HCT116 (cell line): ENCODE measurements at regions not wholly inside any gene's neighbourhood (a gene's known extent, or its start where the extent isn't known, plus 50 kb on each side); places are given as distances from the start of the nearest gene placed in this dataset.

ENCODE experiments used
- ATAC-seq: fragments of 200-7000 bp; cut with Tn5 transposase; 2 replicates; pipeline ENCODE4 v1.9.1; 2020; ENCODE audit warnings: mild to moderate bottlenecking, moderate library complexity
- BruUV-seq: library from RNA; stranded (reverse); fragments of 400-500 nt; replicated peaks from 2 replicates; lab custom pipeline; 2021; lab: Mats Ljungman, UMichigan
- CTCF ChIA-PET: fragments of 300-600 bp; sonication (Branson Sonifier 250); formaldehyde crosslinking; loops from one replicate; lab custom pipeline; 2021; ENCODE audit warnings: antibody characterized with exemption; lab: Charles Lee
- POLR2A ChIA-PET: fragments of 300-600, 350-600 bp; sonication (Branson Sonifier 250); formaldehyde crosslinking; loops from one replicate; lab custom pipeline; 2021; ENCODE audit warnings: antibody characterized with exemption; lab: Charles Lee
- RAD21 ChIA-PET, 2 experiments: fragments of 300-600 bp; sonication (Branson Sonifier 250); formaldehyde crosslinking; loops; one replicate each; lab custom pipeline; 2023; ENCODE audit warnings: low total read pairs in 2 of 2; ENCODE audit not compliant: uncharacterized antibody in 2 of 2, unreplicated experiment in 2 of 2, low non-redundant PET in 1 of 2; lab: Charles Lee
- DNase-seq: peaks from one replicate; pipeline ENCODE4 v3.0.0-alpha.2; 2010; ENCODE audit warnings: low read depth, low spot score
- H2AFZ ChIP-seq: fragments of 200-600 bp; shearing (Covaris generic), sonication (generic); 2 replicates; pipeline ENCODE4 v1.6.1; 2017; ENCODE audit warnings: low read depth, mixed run types, mixed read lengths, antibody characterized with exemption, low read length; ENCODE audit not compliant: poor library complexity, severe bottlenecking
- H3K27ac ChIP-seq: 2 replicates; pipeline ENCODE4 v1.5.1; 2012; ENCODE audit warnings: low read depth, low read length
- H3K27me3 ChIP-seq: fragments of 200-600 bp; sonication (generic); 2 replicates; pipeline ENCODE4 v1.6.1; 2016; ENCODE audit warnings: mixed run types, low read length, mixed read lengths; ENCODE audit not compliant: insufficient read depth
- H3K36me3 ChIP-seq, 2 experiments: fragments of 200-500 bp in 1 of 2; fragments of 200-600 bp in 1 of 2; sonication (Bioruptor generic) in 1 of 2; sonication (generic) in 1 of 2; 2 replicates each; pipeline versions ENCODE4 v1.5.1 to v1.6.1; 2014 to 2016; ENCODE audit warnings: low read length in 2 of 2, inconsistent platforms in 1 of 2, mixed read lengths in 1 of 2, mixed run types in 1 of 2; ENCODE audit not compliant: insufficient read depth in 2 of 2, control insufficient read depth in 1 of 2
- H3K4me1 ChIP-seq, 2 experiments: fragments of 200-600 bp in 1 of 2; sonication (generic) in 1 of 2; 2 replicates each; pipeline versions ENCODE4 v1.5.1 to v1.6.1; 2012 to 2017; ENCODE audit warnings: low read length in 2 of 2, inconsistent platforms in 1 of 2, mild to moderate bottlenecking in 1 of 2, mixed read lengths in 1 of 2, mixed run types in 1 of 2, moderate library complexity in 1 of 2; ENCODE audit not compliant: insufficient read depth in 2 of 2, control insufficient read depth in 1 of 2
- H3K4me2 ChIP-seq: fragments of 200-600 bp; sonication (generic); 2 replicates; pipeline ENCODE4 v1.6.1; 2017; ENCODE audit warnings: mixed run types, low read length, mixed read lengths
- H3K4me3 ChIP-seq, 2 experiments: fragments of 200-600 bp in 1 of 2; sonication (generic) in 1 of 2; replicated peaks in 1 of 2; 2 replicates each; pipeline ENCODE4 v1.5.1; 2011 to 2016; ENCODE audit warnings: low read length in 2 of 2, control low read depth in 1 of 2, low read depth in 1 of 2, mild to moderate bottlenecking in 1 of 2, mixed read lengths in 1 of 2, mixed run types in 1 of 2
- H3K79me2 ChIP-seq: fragments of 200-600 bp; sonication (generic); 2 replicates; pipeline ENCODE4 v1.6.1; 2017; ENCODE audit warnings: mild to moderate bottlenecking, mixed run types, low read length, moderate library complexity, mixed read lengths; ENCODE audit not compliant: insufficient read depth
- H3K9ac ChIP-seq: fragments of 200-600 bp; sonication (generic); 2 replicates; pipeline ENCODE4 v1.6.1; 2016; ENCODE audit warnings: low read length, mixed read lengths
- H3K9me2 ChIP-seq: fragments of 200-600 bp; sonication (generic), shearing (Covaris generic); 2 replicates; pipeline ENCODE4 v1.6.1; 2017; ENCODE audit warnings: mixed run types, mild to moderate bottlenecking, moderate library complexity; ENCODE audit not compliant: insufficient read depth
- H3K9me3 ChIP-seq, 2 experiments: fragments of 200-500 bp in 1 of 2; fragments of 200-600 bp in 1 of 2; sonication (Bioruptor generic) in 1 of 2; sonication (generic) in 1 of 2; 2 replicates each; pipeline ENCODE4 v1.6.1; 2014 to 2017; ENCODE audit warnings: low read length in 2 of 2, mixed read lengths in 2 of 2, inconsistent platforms in 1 of 2, low read depth in 1 of 2, mild to moderate bottlenecking in 1 of 2, mixed run types in 1 of 2, moderate library complexity in 1 of 2; ENCODE audit not compliant: control insufficient read depth in 1 of 2, insufficient read depth in 1 of 2
- H4K20me1 ChIP-seq: fragments of 200-600 bp; sonication (generic), shearing (Covaris generic); 2 replicates; pipeline ENCODE4 v1.6.1; 2017; ENCODE audit warnings: mixed run types, mild to moderate bottlenecking, moderate library complexity; ENCODE audit not compliant: insufficient read depth
- CBX3 ChIP-seq: IDR thresholded peaks from 2 replicates; pipeline ENCODE4 v1.6.1; 2012; ENCODE audit warnings: low read depth
- ELF1 ChIP-seq: IDR thresholded peaks from 2 replicates; pipeline ENCODE4 v1.6.1; 2012; ENCODE audit warnings: low read depth, borderline replicate concordance
- POLR2A ChIP-seq: IDR thresholded peaks from 2 replicates; pipeline ENCODE4 v1.7.0; 2011; ENCODE audit warnings: borderline replicate concordance; ENCODE audit not compliant: insufficient read depth, insufficient read length; ENCODE audit errors: extremely low read depth
- POLR2AphosphoS5 ChIP-seq: IDR thresholded peaks from 2 replicates; pipeline ENCODE4 v1.6.1; 2011; ENCODE audit warnings: mild to moderate bottlenecking, low read depth, low read length, moderate library complexity
- SIN3A ChIP-seq: IDR thresholded peaks from 2 replicates; pipeline ENCODE4 v1.6.1; 2012; ENCODE audit warnings: low read depth
- SRF ChIP-seq: IDR thresholded peaks from 2 replicates; pipeline ENCODE4 v1.6.1; 2012; ENCODE audit warnings: low read depth
- ZNF274 ChIP-seq: fragments of 200-500 bp; sonication (Bioruptor generic); IDR thresholded peaks from 2 replicates; pipeline ENCODE4 v1.6.1; 2014; ENCODE audit warnings: mild to moderate bottlenecking, low read depth, low read length, inconsistent platforms
- intact Hi-C: fragments of 100-400 bp; cut with micrococcal nuclease; formaldehyde crosslinking; loops from 2 replicates; pipeline ENCODE4 v1.10.0; 2022
- TF ChIP-seq, protein P1 (sequence below): IDR thresholded peaks from 2 replicates; pipeline ENCODE4 v1.6.1; 2012
- TF ChIP-seq, protein P2 (sequence below): IDR thresholded peaks from 2 replicates; pipeline ENCODE4 v1.6.1; 2012

DNA sequence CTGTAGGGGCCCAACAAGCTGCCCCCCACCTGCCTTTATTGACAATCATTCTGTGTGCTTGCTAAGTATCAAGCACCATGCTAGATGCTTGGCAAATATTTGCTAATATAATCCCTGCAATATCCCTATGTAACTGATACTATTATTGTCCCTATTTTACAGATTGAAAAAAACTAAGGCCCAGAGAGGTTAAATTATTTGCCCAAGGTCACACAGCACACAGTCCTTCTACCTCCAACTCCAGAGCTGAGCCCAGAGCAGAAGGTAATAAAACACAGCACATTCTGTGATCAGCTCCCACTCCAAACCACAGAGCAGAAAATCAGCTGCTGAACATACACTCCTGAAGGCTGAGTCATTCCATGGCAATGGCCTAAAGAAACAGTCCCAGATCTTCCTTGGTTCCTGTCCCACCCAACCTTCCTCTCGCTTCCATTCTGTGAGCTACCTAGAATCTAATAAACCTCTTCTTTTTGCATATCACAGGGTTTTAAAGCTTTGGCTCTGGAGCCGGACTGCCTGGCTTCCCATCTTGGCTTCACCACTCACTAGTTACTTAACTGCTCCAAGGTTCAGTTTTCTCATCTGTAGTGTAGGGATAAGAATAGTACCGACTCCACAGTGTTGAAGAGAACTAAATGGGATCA is 66.7 kb upstream of the ADRA1B start (continued):
- no peak for TF ChIP-seq CBX3
- no peak for TF ChIP-seq POLR2A

DNA sequence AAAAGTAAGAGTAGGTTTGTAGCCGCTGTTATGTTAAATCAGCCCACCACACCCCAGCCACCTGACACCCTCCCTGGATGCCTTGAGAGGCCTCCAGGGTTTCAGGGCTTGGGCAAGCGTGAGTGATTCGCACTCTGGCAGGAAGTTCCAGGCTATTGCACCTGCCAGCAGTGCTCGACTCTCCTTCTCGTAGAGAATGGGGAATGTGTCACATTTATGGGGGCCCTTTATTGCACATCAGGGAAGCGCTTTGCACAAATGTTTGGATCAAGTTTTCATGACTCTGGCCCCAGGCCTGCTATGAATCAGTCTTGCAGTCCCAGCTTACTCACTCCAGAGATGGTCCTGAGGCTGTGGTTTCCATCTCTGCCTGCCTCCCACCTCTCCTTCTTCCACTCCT is 66.1 kb upstream of the ADRA1B start:
- ChIA-PET CTCF (no interaction called here), RAD21 (no interaction called here), POLR2A (no interaction called here)
- H3K27ac ChIP-seq, result no peak overlapping the region
- no peak for DNase-seq
- H4K20me1 ChIP-seq, result no peaks in the 10 kb centered on the region
- intact Hi-C loops, result no loop called here
- no peaks in the 10 kb centered on the region for H3K36me3 ChIP-seq
- no peak overlapping the region for H2AFZ ChIP-seq
- H3K79me2 ChIP-seq, result no peaks in the 10 kb centered on the region
- H3K9me2 ChIP-seq, result no peaks in the 10 kb centered on the region
- TF ChIP-seq, protein P1, sequence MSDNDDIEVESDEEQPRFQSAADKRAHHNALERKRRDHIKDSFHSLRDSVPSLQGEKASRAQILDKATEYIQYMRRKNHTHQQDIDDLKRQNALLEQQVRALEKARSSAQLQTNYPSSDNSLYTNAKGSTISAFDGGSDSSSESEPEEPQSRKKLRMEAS, result no peak
- no peak for TF ChIP-seq ELF1
- TF ChIP-seq ZNF274, result no peak
- no peak for TF ChIP-seq SRF
- TF ChIP-seq POLR2AphosphoS5, result no peak
- TF ChIP-seq, protein P2, sequence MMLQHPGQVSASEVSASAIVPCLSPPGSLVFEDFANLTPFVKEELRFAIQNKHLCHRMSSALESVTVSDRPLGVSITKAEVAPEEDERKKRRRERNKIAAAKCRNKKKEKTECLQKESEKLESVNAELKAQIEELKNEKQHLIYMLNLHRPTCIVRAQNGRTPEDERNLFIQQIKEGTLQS, result no peak
- no peak for TF ChIP-seq SIN3A
- 0 out of 2 replicates have a peak overlapping the region, but pooled peaks have one; percentile 20 for H3K4me2 ChIP-seq
- H3K9me3 ChIP-seq, result no peaks in the 10 kb centered on the region
- BruUV-seq, result no TSS peak
- peak; percentile 32; the same call in 1 of the 2 replicates for ATAC-seq
- H3K27me3 ChIP-seq, result no peaks in the 10 kb centered on the region
- H3K4me1 ChIP-seq, result peaks cover 0 to 12% of the 10 kb centered on the region in 2 experiments; a peak in 3 of 4 replicates
- no peak overlapping the region for H3K4me3 ChIP-seq
- no peak overlapping the region for H3K9ac ChIP-seq
